Right lobe of liver (tissue), 4 donors: ENCODE measurements at regions not wholly inside any gene's neighbourhood (a gene's known extent, or its start where the extent isn't known, plus 50 kb on each side); places are given as distances from the start of the nearest gene placed in this dataset.

ENCODE experiments used
- CTCF ChIP-seq, 4 donors: fragments of 200-600 bp in 3 of 4; fragments of 450-650 bp in 1 of 4; IDR thresholded peaks; one replicate each; pipeline versions ENCODE4 v1.5.1 to v1.8.0; 2016 to 2022; ENCODE audit warnings: antibody characterized with exemption in 4 of 4, mild to moderate bottlenecking in 2 of 4
- POLR2A ChIP-seq: fragments of 450-650 bp; IDR thresholded peaks from one replicate; pipeline ENCODE4 v1.6.1; 2017; ENCODE audit warnings: antibody characterized with exemption, mild to moderate bottlenecking
- donor health status: DM: no; HTN: no; CAD: no.
- donor health status: DM: no; HTN: no; CAD: no.
- donor health status: DM: no; HTN: yes; CAD: no.

- TF ChIP-seq CTCF (IDR thresholded peaks at IDR 0.05) (no peak), POLR2A (no peak)
Measured at GRCh38 chrX:153238361-153238760, 59.3 kb downstream of the MAGEA1 start.
